Peyer's patch (tissue), 4 donors: ENCODE measurements at regions not wholly inside any gene's neighbourhood (a gene's known extent, or its start where the extent isn't known, plus 50 kb on each side); places are given as distances from the start of the nearest gene placed in this dataset.

Experiments
- CTCF ChIP-seq, 6 experiments: fragments of 450-650 bp in 4 of 6; fragments of 200-600 bp in 2 of 6; sonication (generic) in 1 of 6; IDR thresholded peaks; one replicate each; pipeline ENCODE4 v1.5.1; 2017 to 2019; ENCODE audit warnings: antibody characterized with exemption in 6 of 6, mild to moderate bottlenecking in 3 of 6, moderate library complexity in 1 of 6
- POLR2A ChIP-seq, 2 donors: fragments of 450-650 bp; IDR thresholded peaks; one replicate each; pipeline ENCODE4 v1.5.1; 2017; ENCODE audit warnings: antibody characterized with exemption in 2 of 2, mild to moderate bottlenecking in 2 of 2, moderate library complexity in 2 of 2

- TF ChIP-seq CTCF (IDR thresholded peaks at IDR 0.05) (no peak), POLR2A (IDR thresholded peaks at IDR 0.05) (no peak)
Measured at GRCh38 chr13:83666141-83666540, 216.1 kb downstream of the SLITRK1 start.
